ENCODE measurements at regions not wholly inside any gene's neighbourhood (a gene's known extent, or its start where the extent isn't known, plus 50 kb on each side); places are given as distances from the start of the nearest gene placed in this dataset.
"Not testable (repeated sequence)": the region's sequence is repeated elsewhere in the genome, so short reads cannot be mapped to it uniquely, and the experiment has no call there.

DNA sequence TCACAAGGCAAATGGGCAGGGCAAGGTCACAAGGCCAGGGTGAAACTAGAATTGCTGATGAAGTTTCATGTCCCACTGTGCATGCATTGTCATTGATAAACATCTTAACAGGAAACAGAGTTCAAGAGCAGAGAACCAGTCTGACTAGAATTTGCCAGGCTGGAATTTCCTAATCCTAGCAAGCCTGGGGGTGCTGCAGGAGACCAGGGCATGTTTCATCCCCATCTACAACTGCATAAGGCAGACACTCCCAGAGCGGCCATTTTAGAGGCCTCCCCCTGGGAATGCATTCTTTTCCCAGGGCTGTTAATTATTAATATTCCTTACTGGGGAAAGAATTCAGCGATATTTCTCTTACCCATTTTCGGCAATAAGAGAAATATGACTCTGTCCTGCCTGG lies 172.6 kb upstream of the XIST start:
- not testable (repeated sequence) for H2BK12ac ChIP-seq (ENCODE audit: low read length); H3K18ac ChIP-seq (ENCODE audit: low read length); H4K12ac ChIP-seq (ENCODE audit: low read depth, low read length); H3K4me3 ChIP-seq (ENCODE audit: low read depth, low read length); H2BK5ac ChIP-seq (ENCODE audit: low read depth, low read length, poor library complexity); H2AFZ ChIP-seq (ENCODE audit: insufficient read depth, low read length, poor library complexity); H3K36me3 ChIP-seq (ENCODE audit: control insufficient read depth in 1 of 2, insufficient read depth in 2 of 2, low read length in 2 of 2); DNase-seq; H3K23ac ChIP-seq (ENCODE audit: low read length); H3K27ac ChIP-seq (ENCODE audit: low read depth, low read length); H4K8ac ChIP-seq (ENCODE audit: low read depth, low read length); H3K4me1 ChIP-seq (ENCODE audit: control insufficient read depth in 1 of 2, insufficient read depth in 2 of 2, low read length in 2 of 2); H3K9ac ChIP-seq (ENCODE audit: low read length); H2BK120ac ChIP-seq (ENCODE audit: insufficient read depth, low read length, poor library complexity); H4K91ac ChIP-seq (ENCODE audit: low read depth, low read length); H3K79me1 ChIP-seq (ENCODE audit: low read length); H3K79me2 ChIP-seq (ENCODE audit: control insufficient read depth, insufficient read depth, low read length, poor library complexity); H3K4me2 ChIP-seq (ENCODE audit: low read length); H3K9me3 ChIP-seq (ENCODE audit: insufficient read depth, low read depth, low read length); H2AK5ac ChIP-seq (ENCODE audit: low read length); H3K4ac ChIP-seq (ENCODE audit: low read depth, low read length); H3K27me3 ChIP-seq (ENCODE audit: insufficient read depth, low read length); H3K14ac ChIP-seq (ENCODE audit: low read length)
- no CpG with 5 or more reads among the region's 3 CpGs for WGBS (ENCODE audit: extremely low coverage, insufficient coverage, insufficient read length)

GRCh38 chrX:74023203-74023602 lies 170.7 kb upstream of the XIST start:
- H3K9me3 ChIP-seq (ENCODE audit: insufficient read depth, low read depth, low read length): peaks cover 5% of the 10 kb centered on the region
- H2AFZ ChIP-seq (ENCODE audit: insufficient read depth, low read length, poor library complexity): no peak overlapping the region
- H3K9ac ChIP-seq (ENCODE audit: low read length): no peak overlapping the region
- no peak overlapping the region for H3K23ac ChIP-seq (ENCODE audit: low read length)
- WGBS (ENCODE audit: extremely low coverage, insufficient coverage, insufficient read length): no CpG with 5 or more reads among the region's 2 CpGs
- H3K36me3 ChIP-seq (ENCODE audit: control insufficient read depth in 1 of 2, insufficient read depth in 2 of 2, low read length in 2 of 2): no peaks in the 10 kb centered on the region
- no peak overlapping the region for H3K14ac ChIP-seq (ENCODE audit: low read length)
- no peak overlapping the region for H3K4ac ChIP-seq (ENCODE audit: low read depth, low read length)
- no peaks in the 10 kb centered on the region for H3K79me1 ChIP-seq (ENCODE audit: low read length)
- no peak overlapping the region for H4K91ac ChIP-seq (ENCODE audit: low read depth, low read length)
- H2BK120ac ChIP-seq (ENCODE audit: insufficient read depth, low read length, poor library complexity): no peak overlapping the region
- no peak overlapping the region for H3K18ac ChIP-seq (ENCODE audit: low read length)
- H2BK5ac ChIP-seq (ENCODE audit: low read depth, low read length, poor library complexity): no peak overlapping the region
- no peak for DNase-seq
- H4K12ac ChIP-seq (ENCODE audit: low read depth, low read length): no peak overlapping the region
- no peaks in the 10 kb centered on the region for H3K4me1 ChIP-seq (ENCODE audit: control insufficient read depth in 1 of 2, insufficient read depth in 2 of 2, low read length in 2 of 2)
- H4K8ac ChIP-seq (ENCODE audit: low read depth, low read length): no peak overlapping the region
- H3K4me3 ChIP-seq (ENCODE audit: low read depth, low read length): no peak overlapping the region
- H3K27ac ChIP-seq (ENCODE audit: low read depth, low read length): no peak overlapping the region
- no peak overlapping the region for H2AK5ac ChIP-seq (ENCODE audit: low read length)
- no peak overlapping the region for H2BK12ac ChIP-seq (ENCODE audit: low read length)
- no peaks in the 10 kb centered on the region for H3K27me3 ChIP-seq (ENCODE audit: insufficient read depth, low read length)
- H3K4me2 ChIP-seq (ENCODE audit: low read length): no peak overlapping the region
- H3K79me2 ChIP-seq (ENCODE audit: control insufficient read depth, insufficient read depth, low read length, poor library complexity): no peaks in the 10 kb centered on the region

DNA sequence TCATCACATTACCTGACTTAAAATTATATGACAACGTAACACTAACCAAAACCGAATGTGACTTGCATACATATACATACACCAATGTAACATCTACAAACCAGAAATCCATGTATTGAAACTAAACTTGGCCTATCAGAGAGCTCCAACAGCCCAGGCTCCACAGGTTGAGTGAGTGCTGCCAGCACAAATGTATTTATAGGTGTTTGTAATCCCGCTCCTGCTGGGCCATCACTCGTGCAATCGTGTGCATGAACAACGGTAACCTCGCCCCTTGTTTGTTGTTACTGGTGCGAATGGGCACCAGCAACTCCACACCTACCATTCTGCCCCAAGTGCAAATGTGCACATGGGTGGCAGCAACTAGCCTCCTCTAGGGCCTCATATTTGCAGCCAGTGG lies 165.7 kb upstream of the XIST start:
- no peak overlapping the region for H2AK5ac ChIP-seq (ENCODE audit: low read length)
- no peak overlapping the region for H4K8ac ChIP-seq (ENCODE audit: low read depth, low read length)

DNA sequence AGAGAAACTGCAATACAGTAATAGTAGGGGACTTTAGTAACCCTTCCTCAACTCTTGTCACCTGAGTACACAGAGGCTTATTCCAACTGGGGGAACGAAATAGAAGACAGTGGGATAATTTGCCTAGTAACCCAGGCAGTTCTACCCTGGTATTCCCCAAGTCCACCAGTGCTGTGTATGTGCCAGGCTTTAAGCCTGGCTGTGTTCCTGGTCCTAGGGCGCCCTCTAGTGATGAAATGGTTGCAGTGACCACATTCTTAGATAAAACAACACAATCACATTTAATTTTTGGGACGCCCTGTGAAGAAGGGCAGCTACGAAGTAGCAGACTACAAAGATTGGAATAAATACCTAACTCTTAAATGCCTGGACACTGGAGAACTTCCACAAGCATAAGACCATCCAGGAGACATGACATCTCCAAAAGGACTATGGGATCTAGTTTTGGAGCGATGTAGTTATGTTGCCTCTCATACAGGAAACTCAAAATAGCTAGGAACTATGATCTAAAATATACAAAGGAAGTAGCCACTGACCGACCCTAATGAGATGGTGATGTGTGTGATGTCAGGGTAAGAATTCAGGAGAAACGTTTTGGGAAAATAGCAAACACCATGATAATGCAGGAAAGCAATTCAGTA lies 163.0 kb upstream of the XIST start:
- Histone ChIP-seq H4K91ac (ENCODE audit: low read depth, low read length) (no peak overlapping the region), H4K8ac (ENCODE audit: low read depth, low read length) (no peak overlapping the region), H3K36me3 (ENCODE audit: control insufficient read depth in 1 of 2, insufficient read depth in 2 of 2, low read length in 2 of 2) (no peaks in the 10 kb centered on the region), H3K23ac (ENCODE audit: low read length) (no peak overlapping the region), H3K27me3 (ENCODE audit: insufficient read depth, low read length) (no peaks in the 10 kb centered on the region), H2AK5ac (ENCODE audit: low read length) (no peak overlapping the region), H3K9me3 (ENCODE audit: insufficient read depth, low read depth, low read length) (peaks cover 5% of the 10 kb centered on the region), H3K14ac (ENCODE audit: low read length) (no peak overlapping the region), H4K12ac (ENCODE audit: low read depth, low read length) (no peak overlapping the region), H3K79me1 (ENCODE audit: low read length) (no peaks in the 10 kb centered on the region), H3K4me1 (ENCODE audit: control insufficient read depth in 1 of 2, insufficient read depth in 2 of 2, low read length in 2 of 2) (no peaks in the 10 kb centered on the region), H3K4ac (ENCODE audit: low read depth, low read length) (no peak overlapping the region), H3K79me2 (ENCODE audit: control insufficient read depth, insufficient read depth, low read length, poor library complexity) (no peaks in the 10 kb centered on the region), H2BK12ac (ENCODE audit: low read length) (no peak overlapping the region), H2BK5ac (ENCODE audit: low read depth, low read length, poor library complexity) (no peak overlapping the region), H3K4me3 (ENCODE audit: low read depth, low read length) (no peak overlapping the region), H2BK120ac (ENCODE audit: insufficient read depth, low read length, poor library complexity) (no peak overlapping the region), H3K9ac (ENCODE audit: low read length) (no peak overlapping the region), H2AFZ (ENCODE audit: insufficient read depth, low read length, poor library complexity) (no peak overlapping the region), H3K27ac (ENCODE audit: low read depth, low read length) (no peak overlapping the region), H3K18ac (ENCODE audit: low read length) (no peak overlapping the region), H3K4me2 (ENCODE audit: low read length) (no peak overlapping the region)
- WGBS (ENCODE audit: extremely low coverage, insufficient coverage, insufficient read length): no CpG with 5 or more reads among the region's 7 CpGs
- DNase-seq: peak; percentile 24 to 84

More for the DNA sequence above, 165.7 kb upstream of the XIST start:
- no peaks in the 10 kb centered on the region for H3K27me3 ChIP-seq (ENCODE audit: insufficient read depth, low read length)
- H2BK120ac ChIP-seq (ENCODE audit: insufficient read depth, low read length, poor library complexity): no peak overlapping the region
- H2BK12ac ChIP-seq (ENCODE audit: low read length): no peak overlapping the region
- H3K9me3 ChIP-seq (ENCODE audit: insufficient read depth, low read depth, low read length): peaks cover 5% of the 10 kb centered on the region
- H3K4ac ChIP-seq (ENCODE audit: low read depth, low read length): no peak overlapping the region
- H3K14ac ChIP-seq (ENCODE audit: low read length): no peak overlapping the region
- H3K36me3 ChIP-seq (ENCODE audit: control insufficient read depth in 1 of 2, insufficient read depth in 2 of 2, low read length in 2 of 2): no peaks in the 10 kb centered on the region
- H3K18ac ChIP-seq (ENCODE audit: low read length): no peak overlapping the region
- H2BK5ac ChIP-seq (ENCODE audit: low read depth, low read length, poor library complexity): no peak overlapping the region
- no peak overlapping the region for H4K91ac ChIP-seq (ENCODE audit: low read depth, low read length)
- H3K27ac ChIP-seq (ENCODE audit: low read depth, low read length): no peak overlapping the region
- no peaks in the 10 kb centered on the region for H3K79me2 ChIP-seq (ENCODE audit: control insufficient read depth, insufficient read depth, low read length, poor library complexity)
- H4K12ac ChIP-seq (ENCODE audit: low read depth, low read length): no peak overlapping the region
- H3K4me2 ChIP-seq (ENCODE audit: low read length): no peak overlapping the region
- no peak overlapping the region for H3K23ac ChIP-seq (ENCODE audit: low read length)
- H3K9ac ChIP-seq (ENCODE audit: low read length): no peak overlapping the region
- no peaks in the 10 kb centered on the region for H3K4me1 ChIP-seq (ENCODE audit: control insufficient read depth in 1 of 2, insufficient read depth in 2 of 2, low read length in 2 of 2)
- no CpG with 5 or more reads among the region's 8 CpGs for WGBS (ENCODE audit: extremely low coverage, insufficient coverage, insufficient read length)
- no peak overlapping the region for H2AFZ ChIP-seq (ENCODE audit: insufficient read depth, low read length, poor library complexity)
- no peak for DNase-seq
- H3K4me3 ChIP-seq (ENCODE audit: low read depth, low read length): no peak overlapping the region
- no peaks in the 10 kb centered on the region for H3K79me1 ChIP-seq (ENCODE audit: low read length)

Measured in trophoblast cell (in vitro differentiated cells and primary cell).